ENCODE measurements at regions not wholly inside any gene's neighbourhood (a gene's known extent, or its start where the extent isn't known, plus 50 kb on each side); places are given as distances from the start of the nearest gene placed in this dataset.
A peak's percentile ranks its signal among the peaks of the same experiment; 100 is the strongest.

DNA sequence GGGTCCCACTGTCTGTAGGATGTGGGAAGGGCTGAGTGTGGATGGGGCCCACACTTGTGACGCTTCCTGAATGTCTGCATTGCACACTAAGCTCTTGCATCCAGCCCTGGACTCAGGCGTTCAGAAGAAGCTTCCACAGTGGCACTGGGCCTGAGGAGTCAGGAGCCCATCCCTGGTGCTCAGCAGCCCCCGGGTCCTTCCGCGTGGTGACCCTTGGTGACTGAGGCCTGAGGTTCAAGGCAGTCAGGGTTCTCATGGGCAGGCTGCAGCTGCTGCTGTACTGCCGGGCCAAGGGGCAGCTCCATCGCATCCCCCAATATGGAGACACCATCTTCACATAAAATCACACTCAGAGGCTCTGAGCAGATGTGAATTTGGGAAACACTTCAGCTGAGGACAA is 65.8 kb upstream of the TUBA3E start:
- DNase-seq (ENCODE audit: low read depth in 1 of 2, low spot score in 2 of 2) (no peak), FAIRE-seq (no peak)
- Histone ChIP-seq H3K27me3 (replicated peaks in 1 of 4; ENCODE audit: control insufficient read depth in 3 of 4, extremely low read depth in 1 of 4, insufficient read depth in 3 of 4, low read length in 3 of 4) (no peaks in the 10 kb centered on the region), H3K14ac (ENCODE audit: insufficient read length) (no peak overlapping the region), H2AK5ac (ENCODE audit: low read depth, low read length) (no peak overlapping the region), H3K79me1 (ENCODE audit: low read depth, low read length) (no peaks in the 10 kb centered on the region), H3K18ac (ENCODE audit: extremely low read depth, low read length) (no peak overlapping the region), H4K91ac (replicated peaks; ENCODE audit: insufficient read length, low read length) (no peak overlapping the region), H4K8ac (ENCODE audit: extremely low read depth, insufficient read depth, low read length) (peak overlapping the region; percentile 25; the same call in 1 of the 2 replicates), H2AFZ (ENCODE audit: low read length) (no peak overlapping the region; the same call in 1 of the 2 replicates), H3K4ac (replicated peaks; ENCODE audit: insufficient read length, low read depth, low read length) (no peak overlapping the region), H2BK20ac (ENCODE audit: low read length) (no peak overlapping the region), H3K27ac (ENCODE audit: low read depth, low read length) (no peak overlapping the region), H3K4me1 (replicated peaks in 1 of 4; ENCODE audit: control insufficient read depth in 3 of 4, insufficient read depth in 4 of 4, low read length in 3 of 4) (peaks cover 0 to 3% (median 0%) of the 10 kb centered on the region in 4 experiments; a peak in 1 of 7 replicates), H3K4me2 (ENCODE audit: insufficient read depth in 1 of 2, low read depth in 2 of 2, low read length in 2 of 2) (no peak overlapping the region), H3K79me2 (ENCODE audit: control insufficient read depth in 1 of 2, insufficient read depth in 2 of 2, low read length in 2 of 2) (no peaks in the 10 kb centered on the region), H4K20me1 (replicated peaks in 1 of 2; ENCODE audit: control insufficient read depth in 1 of 2, insufficient read depth in 2 of 2, low read length in 2 of 2) (no peaks in the 10 kb centered on the region), H3K9me3 (ENCODE audit: insufficient read depth in 2 of 2, low read depth in 1 of 2, low read length in 1 of 2) (peaks cover 0 to 3% of the 10 kb centered on the region in 2 experiments; a peak in 1 of 4 replicates), H3K4me3 (ENCODE audit: extremely low read depth in 1 of 4, insufficient read depth in 2 of 4, low read depth in 3 of 4, low read length in 4 of 4) (no peak overlapping the region), H2BK120ac (replicated peaks; ENCODE audit: low read depth, low read length) (no peak overlapping the region), H3K23me2 (ENCODE audit: low read depth, low read length) (no peaks in the 10 kb centered on the region), H4K5ac (ENCODE audit: insufficient read length, low read depth, low read length) (no peak overlapping the region), H3K9ac (replicated peaks in 1 of 4; ENCODE audit: extremely low read depth in 1 of 4, low read depth in 3 of 4, low read length in 3 of 4) (no peak overlapping the region), H2BK5ac (ENCODE audit: low read depth, low read length) (no peak overlapping the region), H2BK15ac (ENCODE audit: low read length) (no peak overlapping the region), H3K23ac (ENCODE audit: insufficient read length) (no peak overlapping the region), H3K36me3 (ENCODE audit: control insufficient read depth in 2 of 4, insufficient read depth in 4 of 4, low read length in 3 of 4) (no peaks in the 10 kb centered on the region), H3K56ac (replicated peaks; ENCODE audit: insufficient read length, low read depth, low read length) (no peak overlapping the region), H2BK12ac (ENCODE audit: low read depth, low read length) (no peak overlapping the region)
- WGBS, 2 experiments (ENCODE audit: extremely low coverage in 1 of 2, insufficient coverage in 1 of 2, insufficient read length in 1 of 2, insufficient replicate concordance in 2 of 2, low coverage in 1 of 2, low lambda C conversion rate in 2 of 2, missing lambda C conversion rate in 1 of 2), result 93% methylated on average over 7 of the region's 7 CpGs; no CpG with 5 or more reads in 1 of the 2 experiments
- CTCF ChIA-PET (ENCODE audit: partially characterized antibody), result no interaction called here
- no peak for TF ChIP-seq ASH2L (IDR thresholded peaks at IDR 0.05; ENCODE audit: low read length)
- TF ChIP-seq, protein P1, sequence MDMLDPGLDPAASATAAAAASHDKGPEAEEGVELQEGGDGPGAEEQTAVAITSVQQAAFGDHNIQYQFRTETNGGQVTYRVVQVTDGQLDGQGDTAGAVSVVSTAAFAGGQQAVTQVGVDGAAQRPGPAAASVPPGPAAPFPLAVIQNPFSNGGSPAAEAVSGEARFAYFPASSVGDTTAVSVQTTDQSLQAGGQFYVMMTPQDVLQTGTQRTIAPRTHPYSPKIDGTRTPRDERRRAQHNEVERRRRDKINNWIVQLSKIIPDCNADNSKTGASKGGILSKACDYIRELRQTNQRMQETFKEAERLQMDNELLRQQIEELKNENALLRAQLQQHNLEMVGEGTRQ (IDR thresholded peaks at IDR 0.05; ENCODE audit: low read length), result no peak
- TF ChIP-seq TAF7 (optimal IDR thresholded peaks at IDR 0.05; ENCODE audit: borderline replicate concordance, low read depth, low read length), result no peak
- no peak for TF ChIP-seq HDAC2 (IDR thresholded peaks at IDR 0.05; ENCODE audit: borderline replicate concordance in 1 of 2, low read depth in 2 of 2, low read length in 2 of 2)
- POLR2A ChIA-PET (ENCODE audit: partially characterized antibody), result interaction anchor here (1.1 kb wide), 1 partner anchor 73 kb away, joined by 3 read pairs; no protein-coding TSS in a partner anchor

All from H1 (cell line).